Gastrocnemius medialis (tissue), 4 donors: ENCODE measurements at regions not wholly inside any gene's neighbourhood (a gene's known extent, or its start where the extent isn't known, plus 50 kb on each side); places are given as distances from the start of the nearest gene placed in this dataset.

ENCODE experiments used
- POLR2A ChIP-seq, 2 donors: fragments of 450-650 bp; IDR thresholded peaks; one replicate each; pipeline ENCODE4 v1.6.1; 2017; ENCODE audit warnings: antibody characterized with exemption in 2 of 2, mild to moderate bottlenecking in 2 of 2, moderate library complexity in 2 of 2
- TF ChIP-seq, protein P1 (sequence below), 5 experiments: fragments of 450-650 bp in 3 of 5; fragments of 200-600 bp in 2 of 5; sonication (generic) in 2 of 5; IDR thresholded peaks in 4 of 5; conservative IDR thresholded peaks in 1 of 5; 1 replicate in 4 of 5; 2 replicates in 1 of 5; pipeline ENCODE4 v1.5.1; 2016 to 2019; ENCODE audit warnings: antibody characterized with exemption in 5 of 5, mild to moderate bottlenecking in 3 of 5, moderate library complexity in 3 of 5

DNA sequence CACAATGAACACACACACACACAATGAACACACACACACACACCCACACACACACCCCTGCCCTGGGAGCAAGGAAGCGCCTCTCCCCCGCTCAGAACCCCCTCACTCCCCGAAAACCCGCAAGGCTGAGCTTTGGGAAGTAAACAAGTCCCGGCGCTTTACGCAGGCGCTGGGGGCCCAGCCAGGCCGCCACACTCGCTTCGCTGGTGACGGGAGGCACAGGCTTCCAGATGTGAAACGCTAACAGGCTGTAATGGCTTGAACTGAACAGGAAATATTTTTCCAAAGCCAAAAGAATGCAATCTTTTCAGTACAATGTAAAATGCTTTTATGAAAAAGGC lies 122.7 kb upstream of the IGF1R start:
- TF ChIP-seq, protein P1, sequence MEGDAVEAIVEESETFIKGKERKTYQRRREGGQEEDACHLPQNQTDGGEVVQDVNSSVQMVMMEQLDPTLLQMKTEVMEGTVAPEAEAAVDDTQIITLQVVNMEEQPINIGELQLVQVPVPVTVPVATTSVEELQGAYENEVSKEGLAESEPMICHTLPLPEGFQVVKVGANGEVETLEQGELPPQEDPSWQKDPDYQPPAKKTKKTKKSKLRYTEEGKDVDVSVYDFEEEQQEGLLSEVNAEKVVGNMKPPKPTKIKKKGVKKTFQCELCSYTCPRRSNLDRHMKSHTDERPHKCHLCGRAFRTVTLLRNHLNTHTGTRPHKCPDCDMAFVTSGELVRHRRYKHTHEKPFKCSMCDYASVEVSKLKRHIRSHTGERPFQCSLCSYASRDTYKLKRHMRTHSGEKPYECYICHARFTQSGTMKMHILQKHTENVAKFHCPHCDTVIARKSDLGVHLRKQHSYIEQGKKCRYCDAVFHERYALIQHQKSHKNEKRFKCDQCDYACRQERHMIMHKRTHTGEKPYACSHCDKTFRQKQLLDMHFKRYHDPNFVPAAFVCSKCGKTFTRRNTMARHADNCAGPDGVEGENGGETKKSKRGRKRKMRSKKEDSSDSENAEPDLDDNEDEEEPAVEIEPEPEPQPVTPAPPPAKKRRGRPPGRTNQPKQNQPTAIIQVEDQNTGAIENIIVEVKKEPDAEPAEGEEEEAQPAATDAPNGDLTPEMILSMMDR (IDR thresholded peaks at IDR 0.05 in 4 of 5, conservative IDR thresholded peaks at IDR 0.05 in 1 of 5) = no peak
- TF ChIP-seq POLR2A (IDR thresholded peaks at IDR 0.05) = no peak
